Liver (tissue), 8 donors: ENCODE measurements at regions not wholly inside any gene's neighbourhood (a gene's known extent, or its start where the extent isn't known, plus 50 kb on each side); places are given as distances from the start of the nearest gene placed in this dataset.
A peak's percentile ranks its signal among the peaks of the same experiment; 100 is the strongest.

ENCODE experiments used
- DNase-seq: peaks from one replicate; pipeline ENCODE4 v3.0.0-alpha.2; 2017; ENCODE audit warnings: low spot score
- H3K27ac ChIP-seq, 2 donors: one replicate each; pipeline ENCODE4 v1.7.0; 2013; ENCODE audit warnings: inconsistent platforms in 2 of 2, low read length in 2 of 2, control low read depth in 1 of 2, low read depth in 1 of 2, mild to moderate bottlenecking in 1 of 2
- H3K27me3 ChIP-seq, 4 donors: one replicate each; pipeline versions ENCODE4 v1.6.1 to v1.7.0; 2013; ENCODE audit warnings: low read length in 3 of 4, inconsistent platforms in 1 of 4, mild to moderate bottlenecking in 1 of 4, moderate library complexity in 1 of 4; ENCODE audit not compliant: control insufficient read depth in 4 of 4, insufficient read depth in 4 of 4
- H3K36me3 ChIP-seq, 4 donors: one replicate each; pipeline versions ENCODE4 v1.6.1 to v1.7.0; 2013; ENCODE audit warnings: low read length in 3 of 4, mild to moderate bottlenecking in 3 of 4, low read depth in 1 of 4, moderate library complexity in 1 of 4; ENCODE audit not compliant: control insufficient read depth in 4 of 4, insufficient read depth in 3 of 4
- H3K4me1 ChIP-seq, 4 donors: one replicate each; pipeline versions ENCODE4 v1.6.1 to v1.7.0; 2013; ENCODE audit warnings: low read length in 3 of 4, mild to moderate bottlenecking in 3 of 4, moderate library complexity in 1 of 4; ENCODE audit not compliant: control insufficient read depth in 4 of 4, insufficient read depth in 4 of 4
- H3K4me3 ChIP-seq, 3 donors: one replicate each; pipeline versions ENCODE4 v1.6.1 to v1.7.0; 2013; ENCODE audit warnings: low read length in 3 of 3, control low read depth in 1 of 3, low read depth in 1 of 3, mild to moderate bottlenecking in 1 of 3
- H3K9ac ChIP-seq, 2 donors: one replicate each; pipeline ENCODE4 v1.7.0; 2013; ENCODE audit warnings: low read length in 2 of 2, mild to moderate bottlenecking in 2 of 2, moderate library complexity in 2 of 2, control low read depth in 1 of 2, low read depth in 1 of 2
- H3K9me3 ChIP-seq, 4 donors: one replicate each; pipeline versions ENCODE4 v1.6.1 to v1.7.0; 2013; ENCODE audit warnings: low read length in 3 of 4; ENCODE audit not compliant: control insufficient read depth in 4 of 4
- EGR1 ChIP-seq, 2 donors: IDR thresholded peaks; 2 replicates each; pipeline ENCODE4 v1.6.1; 2016 to 2018; ENCODE audit warnings: antibody characterized with exemption in 2 of 2, low read depth in 2 of 2
- FOXA2 ChIP-seq: IDR thresholded peaks from 2 replicates; pipeline ENCODE4 v1.6.1; 2016; ENCODE audit warnings: antibody characterized with exemption
- HNF4A ChIP-seq, 2 donors: conservative IDR thresholded peaks; 2 replicates each; pipeline ENCODE4 v1.6.1; 2016; ENCODE audit warnings: antibody characterized with exemption in 2 of 2, mild to moderate bottlenecking in 2 of 2
- HNF4G ChIP-seq: IDR thresholded peaks from 2 replicates; pipeline ENCODE4 v1.6.1; 2016; ENCODE audit warnings: antibody characterized with exemption
- JUND ChIP-seq, 2 donors: IDR thresholded peaks; 2 replicates each; pipeline ENCODE4 v1.6.1; 2016; ENCODE audit warnings: antibody characterized with exemption in 2 of 2
- SP1 ChIP-seq: IDR thresholded peaks from 2 replicates; pipeline ENCODE4 v1.6.1; 2018; ENCODE audit warnings: antibody characterized with exemption, mild to moderate bottlenecking
- YY1 ChIP-seq: IDR thresholded peaks from 2 replicates; pipeline ENCODE4 v1.6.1; 2016; ENCODE audit warnings: antibody characterized with exemption, mild to moderate bottlenecking
- ZBTB33 ChIP-seq: IDR thresholded peaks from 2 replicates; pipeline ENCODE4 v1.6.1; 2016; ENCODE audit warnings: antibody characterized with exemption
- WGBS: extraction: QIAGEN DNeasy Blood & Tissue Kit; methylation state at CpG from one replicate; pipeline ENCODE4 v1.1.7; 2013; 5-methylcytosine and 5-hydroxymethylcytosine counted together
- TF ChIP-seq, protein P1 (sequence below): fragments of 150-350 bp; IDR thresholded peaks from 2 replicates; pipeline ENCODE4 v1.5.1; 2017; ENCODE audit warnings: improper control_type of control experiment, low read depth, low read length; ENCODE audit not compliant: missing input control
- donor health status: healthy.
- donor health status: healthy.
- donor health status: healthy.
- donor health status: healthy.
- donor health status: healthy.

DNA sequence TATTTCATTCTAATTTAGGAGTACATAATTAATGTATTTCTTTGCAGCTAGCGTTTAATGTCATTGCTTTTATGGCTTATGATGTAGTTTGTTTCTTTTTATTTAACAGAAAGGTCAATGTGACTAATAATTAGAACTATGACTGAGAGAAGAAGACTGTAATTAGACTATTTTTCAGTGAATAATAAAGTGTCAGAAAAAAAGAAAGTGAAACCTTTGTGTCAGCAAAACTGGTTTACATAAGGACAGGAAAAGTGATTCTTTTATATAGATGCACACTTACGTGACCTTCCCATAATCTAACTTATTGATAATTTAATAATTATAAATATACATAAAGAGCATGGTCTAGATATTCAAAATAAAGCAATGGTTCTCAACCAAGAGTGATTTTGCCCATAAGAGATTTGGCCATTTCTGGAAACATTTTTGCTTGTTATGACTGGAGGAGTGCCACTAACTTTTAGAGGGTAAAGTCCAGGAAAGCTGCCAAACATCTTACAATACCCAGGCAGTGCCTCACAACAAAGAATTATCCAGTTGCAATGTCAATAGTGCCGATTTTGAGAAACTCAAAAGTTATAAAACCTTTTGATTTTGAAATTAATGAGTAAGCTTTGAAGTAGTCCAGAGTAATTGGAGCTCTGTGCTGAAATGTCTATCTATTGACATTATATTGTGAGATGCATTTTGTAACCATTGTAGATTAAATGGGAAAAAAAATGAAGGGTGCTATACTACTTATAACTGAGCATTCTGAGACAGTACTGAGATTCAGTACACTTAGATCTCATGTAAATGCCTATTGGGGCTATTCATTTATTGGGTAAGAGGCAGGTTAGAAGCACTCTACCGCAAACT, 227.1 kb downstream of the C12orf50 start:
- no peaks in the 10 kb centered on the region for H3K27me3 ChIP-seq
- 22% methylated on average over 4 of the region's 4 CpGs for WGBS
- peak; percentile 45 for TF ChIP-seq HNF4G
- TF ChIP-seq JUND (IDR thresholded peaks at IDR 0.05), result no peak
- TF ChIP-seq SP1, result peak; percentile 53
- peak; percentile 51 to 82 for TF ChIP-seq HNF4A (conservative IDR thresholded peaks at IDR 0.05)
- no peak for TF ChIP-seq ZBTB33
- no peaks in the 10 kb centered on the region for H3K36me3 ChIP-seq
- H3K4me3 ChIP-seq, result peak overlapping the region in 1 of 3 donors; percentile 8
- DNase-seq, result no peak
- peak overlapping the region in 1 of 2 donors; percentile 28 for H3K27ac ChIP-seq
- no peaks in the 10 kb centered on the region for H3K9me3 ChIP-seq
- H3K9ac ChIP-seq, result no peak overlapping the region
- H3K4me1 ChIP-seq, result peaks cover 0 to 24% (median 20%) of the 10 kb centered on the region in 4 donors

GRCh38 chr12:87796961-87797516, 232.2 kb downstream of the C12orf50 start:
- H3K27ac ChIP-seq, result no peak overlapping the region
- H3K27me3 ChIP-seq, result no peaks in the 10 kb centered on the region
- no peak for DNase-seq
- no peak overlapping the region for H3K4me3 ChIP-seq
- TF ChIP-seq EGR1 (IDR thresholded peaks at IDR 0.05; ENCODE audit: low read depth in 2 of 2), result no peak
- TF ChIP-seq YY1, result no peak
- no peak for TF ChIP-seq FOXA2
- TF ChIP-seq, protein P1, sequence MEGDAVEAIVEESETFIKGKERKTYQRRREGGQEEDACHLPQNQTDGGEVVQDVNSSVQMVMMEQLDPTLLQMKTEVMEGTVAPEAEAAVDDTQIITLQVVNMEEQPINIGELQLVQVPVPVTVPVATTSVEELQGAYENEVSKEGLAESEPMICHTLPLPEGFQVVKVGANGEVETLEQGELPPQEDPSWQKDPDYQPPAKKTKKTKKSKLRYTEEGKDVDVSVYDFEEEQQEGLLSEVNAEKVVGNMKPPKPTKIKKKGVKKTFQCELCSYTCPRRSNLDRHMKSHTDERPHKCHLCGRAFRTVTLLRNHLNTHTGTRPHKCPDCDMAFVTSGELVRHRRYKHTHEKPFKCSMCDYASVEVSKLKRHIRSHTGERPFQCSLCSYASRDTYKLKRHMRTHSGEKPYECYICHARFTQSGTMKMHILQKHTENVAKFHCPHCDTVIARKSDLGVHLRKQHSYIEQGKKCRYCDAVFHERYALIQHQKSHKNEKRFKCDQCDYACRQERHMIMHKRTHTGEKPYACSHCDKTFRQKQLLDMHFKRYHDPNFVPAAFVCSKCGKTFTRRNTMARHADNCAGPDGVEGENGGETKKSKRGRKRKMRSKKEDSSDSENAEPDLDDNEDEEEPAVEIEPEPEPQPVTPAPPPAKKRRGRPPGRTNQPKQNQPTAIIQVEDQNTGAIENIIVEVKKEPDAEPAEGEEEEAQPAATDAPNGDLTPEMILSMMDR, result no peak
- no peak for TF ChIP-seq SP1
- no peak overlapping the region for H3K9ac ChIP-seq
- no peaks in the 10 kb centered on the region for H3K9me3 ChIP-seq
- H3K36me3 ChIP-seq, result no peaks in the 10 kb centered on the region
- H3K4me1 ChIP-seq, result peaks cover 0 to 3% (median 0%) of the 10 kb centered on the region in 4 donors
- WGBS, result 69% methylated on average over 1 of the region's 1 CpG

DNA sequence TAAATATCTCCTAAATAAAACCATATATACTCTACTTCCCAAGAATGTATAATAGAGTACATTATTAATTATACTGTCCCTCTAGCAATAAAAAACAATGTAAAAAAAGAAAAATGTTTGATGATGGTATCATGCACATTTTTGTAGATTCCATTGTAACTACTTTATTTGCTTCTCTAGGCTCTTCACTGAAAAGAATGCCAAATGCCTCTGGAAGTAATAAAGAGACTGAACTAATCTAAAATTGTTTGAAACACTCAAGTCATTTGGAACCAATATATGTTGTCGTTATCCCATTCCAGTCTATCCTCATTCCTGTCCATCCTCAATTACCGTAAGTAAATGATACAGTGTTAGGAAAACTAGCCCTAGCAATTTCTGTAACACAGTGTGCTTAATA, 233.6 kb downstream of the C12orf50 start:
- DNase-seq, result no peak
- TF ChIP-seq ZBTB33, result no peak
- H3K9ac ChIP-seq, result no peak overlapping the region
- H3K9me3 ChIP-seq, result no peaks in the 10 kb centered on the region
- H3K4me1 ChIP-seq, result no peaks in the 10 kb centered on the region
- H3K4me3 ChIP-seq, result no peak overlapping the region
- H3K27me3 ChIP-seq, result no peaks in the 10 kb centered on the region
- WGBS, result 46% methylated on average over 2 of the region's 2 CpGs
- H3K36me3 ChIP-seq, result no peaks in the 10 kb centered on the region
- H3K27ac ChIP-seq, result no peak overlapping the region
